GM12878 (cell line): ENCODE measurements at regions not wholly inside any gene's neighbourhood (a gene's known extent, or its start where the extent isn't known, plus 50 kb on each side); places are given as distances from the start of the nearest gene placed in this dataset.

Experiments
- BHLHE40 ChIP-seq, 2 experiments: fragments of 450-650 bp in 1 of 2; IDR thresholded peaks; 2 replicates each; pipeline ENCODE4 v1.6.1; 2011 to 2017; ENCODE audit warnings: low read depth in 2 of 2, borderline replicate concordance in 1 of 2, improper control_type of control experiment in 1 of 2, low read length in 1 of 2, mild to moderate bottlenecking in 1 of 2
- BRCA1 ChIP-seq: IDR thresholded peaks from 2 replicates; pipeline ENCODE4 v1.6.1; 2011; ENCODE audit warnings: low read depth, low read length, improper control_type of control experiment
- CBFB ChIP-seq: IDR thresholded peaks from 2 replicates; pipeline ENCODE4 v1.6.1; 2016; ENCODE audit warnings: antibody characterized with exemption, low read depth
- CHD1 ChIP-seq: IDR thresholded peaks from 2 replicates; pipeline ENCODE4 v1.6.1; 2012; ENCODE audit warnings: low read depth, low read length, improper control_type of control experiment
- GABPA ChIP-seq: IDR thresholded peaks from 2 replicates; pipeline ENCODE4 v1.6.1; 2014; ENCODE audit warnings: antibody characterized with exemption, low read depth, mild to moderate bottlenecking, inconsistent platforms
- HDAC6 ChIP-seq: fragments of 200-600 bp; sonication (generic); IDR thresholded peaks from one replicate; pipeline ENCODE4 v1.8.0; 2017; ENCODE audit warnings: antibody characterized with exemption; ENCODE audit not compliant: unreplicated experiment
- LARP7 ChIP-seq: fragments of 450-650 bp; IDR thresholded peaks from 2 replicates; pipeline ENCODE4 v1.6.1; 2017; ENCODE audit warnings: mild to moderate bottlenecking
- POLR2A ChIP-seq: IDR thresholded peaks from 2 replicates; pipeline ENCODE4 v1.6.1; 2011; ENCODE audit warnings: low read depth, mild to moderate bottlenecking, low read length
- SRF ChIP-seq, 2 experiments: IDR thresholded peaks; 2 replicates each; pipeline ENCODE4 v1.6.1; 2011; ENCODE audit warnings: low read depth in 2 of 2, low read length in 2 of 2, mild to moderate bottlenecking in 1 of 2, moderate library complexity in 1 of 2
- TARDBP ChIP-seq: IDR thresholded peaks from 2 replicates; pipeline ENCODE4 v1.6.1; 2016; ENCODE audit warnings: borderline replicate concordance
- TF ChIP-seq, protein P1 (sequence below): fragments of 450-650 bp; IDR thresholded peaks from 2 replicates; pipeline ENCODE4 v1.6.1; 2017; ENCODE audit warnings: mild to moderate bottlenecking
- TF ChIP-seq, protein P2 (sequence below): IDR thresholded peaks from 2 replicates; pipeline ENCODE4 v1.6.1; 2012; ENCODE audit warnings: mild to moderate bottlenecking, low read depth, low read length
- TF ChIP-seq, protein P3 (sequence below), 3 experiments: IDR thresholded peaks in 2 of 3; conservative IDR thresholded peaks in 1 of 3; 2 replicates each; pipeline ENCODE4 v1.5.1; 2011; ENCODE audit warnings: low read depth in 3 of 3, low read length in 3 of 3, mild to moderate bottlenecking in 3 of 3, control low read depth in 2 of 3, moderate library complexity in 2 of 3, inconsistent platforms in 1 of 3, mixed read lengths in 1 of 3; ENCODE audit not compliant: control insufficient read depth in 2 of 3, insufficient read depth in 1 of 3; ENCODE audit errors: extremely low read depth in 1 of 3

DNA sequence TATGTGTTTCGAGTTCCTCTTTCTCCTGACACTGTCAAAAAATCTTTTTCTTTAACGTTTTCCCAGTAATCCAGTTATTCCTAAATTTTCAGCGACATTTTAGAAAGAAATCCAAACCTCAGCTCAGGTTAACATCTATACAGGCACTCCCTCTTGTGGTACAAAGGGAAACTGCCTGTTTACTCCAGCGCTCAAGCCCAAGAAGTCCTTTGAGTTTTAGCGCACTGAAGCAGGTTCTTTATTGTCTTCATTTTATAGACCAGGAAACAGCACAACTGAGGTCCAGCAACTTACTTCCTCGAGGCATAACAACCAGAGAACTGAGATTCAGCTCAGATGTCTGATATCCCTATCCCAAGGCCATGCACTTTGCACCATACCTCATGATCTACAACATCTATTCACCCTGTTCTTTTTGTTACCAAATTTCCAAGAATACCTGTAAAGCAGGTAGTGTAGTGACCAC lies 287.2 kb upstream of the MKLN1 start:
- TF ChIP-seq LARP7 (no peak), SRF (IDR thresholded peaks at IDR 0.05; ENCODE audit: low read depth in 2 of 2, low read length in 2 of 2) (no peak), BHLHE40 (IDR thresholded peaks at IDR 0.05; ENCODE audit: borderline replicate concordance in 1 of 2, low read depth in 2 of 2, low read length in 1 of 2) (no peak), POLR2A (no peak), BRCA1 (no peak), TARDBP (no peak), CBFB (no peak), GABPA (no peak), CHD1 (no peak), HDAC6 (no peak)
- TF ChIP-seq, protein P1, sequence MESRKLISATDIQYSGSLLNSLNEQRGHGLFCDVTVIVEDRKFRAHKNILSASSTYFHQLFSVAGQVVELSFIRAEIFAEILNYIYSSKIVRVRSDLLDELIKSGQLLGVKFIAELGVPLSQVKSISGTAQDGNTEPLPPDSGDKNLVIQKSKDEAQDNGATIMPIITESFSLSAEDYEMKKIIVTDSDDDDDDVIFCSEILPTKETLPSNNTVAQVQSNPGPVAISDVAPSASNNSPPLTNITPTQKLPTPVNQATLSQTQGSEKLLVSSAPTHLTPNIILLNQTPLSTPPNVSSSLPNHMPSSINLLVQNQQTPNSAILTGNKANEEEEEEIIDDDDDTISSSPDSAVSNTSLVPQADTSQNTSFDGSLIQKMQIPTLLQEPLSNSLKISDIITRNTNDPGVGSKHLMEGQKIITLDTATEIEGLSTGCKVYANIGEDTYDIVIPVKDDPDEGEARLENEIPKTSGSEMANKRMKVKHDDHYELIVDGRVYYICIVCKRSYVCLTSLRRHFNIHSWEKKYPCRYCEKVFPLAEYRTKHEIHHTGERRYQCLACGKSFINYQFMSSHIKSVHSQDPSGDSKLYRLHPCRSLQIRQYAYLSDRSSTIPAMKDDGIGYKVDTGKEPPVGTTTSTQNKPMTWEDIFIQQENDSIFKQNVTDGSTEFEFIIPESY, result peak; percentile 98
- TF ChIP-seq, protein P2, sequence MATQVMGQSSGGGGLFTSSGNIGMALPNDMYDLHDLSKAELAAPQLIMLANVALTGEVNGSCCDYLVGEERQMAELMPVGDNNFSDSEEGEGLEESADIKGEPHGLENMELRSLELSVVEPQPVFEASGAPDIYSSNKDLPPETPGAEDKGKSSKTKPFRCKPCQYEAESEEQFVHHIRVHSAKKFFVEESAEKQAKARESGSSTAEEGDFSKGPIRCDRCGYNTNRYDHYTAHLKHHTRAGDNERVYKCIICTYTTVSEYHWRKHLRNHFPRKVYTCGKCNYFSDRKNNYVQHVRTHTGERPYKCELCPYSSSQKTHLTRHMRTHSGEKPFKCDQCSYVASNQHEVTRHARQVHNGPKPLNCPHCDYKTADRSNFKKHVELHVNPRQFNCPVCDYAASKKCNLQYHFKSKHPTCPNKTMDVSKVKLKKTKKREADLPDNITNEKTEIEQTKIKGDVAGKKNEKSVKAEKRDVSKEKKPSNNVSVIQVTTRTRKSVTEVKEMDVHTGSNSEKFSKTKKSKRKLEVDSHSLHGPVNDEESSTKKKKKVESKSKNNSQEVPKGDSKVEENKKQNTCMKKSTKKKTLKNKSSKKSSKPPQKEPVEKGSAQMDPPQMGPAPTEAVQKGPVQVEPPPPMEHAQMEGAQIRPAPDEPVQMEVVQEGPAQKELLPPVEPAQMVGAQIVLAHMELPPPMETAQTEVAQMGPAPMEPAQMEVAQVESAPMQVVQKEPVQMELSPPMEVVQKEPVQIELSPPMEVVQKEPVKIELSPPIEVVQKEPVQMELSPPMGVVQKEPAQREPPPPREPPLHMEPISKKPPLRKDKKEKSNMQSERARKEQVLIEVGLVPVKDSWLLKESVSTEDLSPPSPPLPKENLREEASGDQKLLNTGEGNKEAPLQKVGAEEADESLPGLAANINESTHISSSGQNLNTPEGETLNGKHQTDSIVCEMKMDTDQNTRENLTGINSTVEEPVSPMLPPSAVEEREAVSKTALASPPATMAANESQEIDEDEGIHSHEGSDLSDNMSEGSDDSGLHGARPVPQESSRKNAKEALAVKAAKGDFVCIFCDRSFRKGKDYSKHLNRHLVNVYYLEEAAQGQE, result no peak
- TF ChIP-seq, protein P3, sequence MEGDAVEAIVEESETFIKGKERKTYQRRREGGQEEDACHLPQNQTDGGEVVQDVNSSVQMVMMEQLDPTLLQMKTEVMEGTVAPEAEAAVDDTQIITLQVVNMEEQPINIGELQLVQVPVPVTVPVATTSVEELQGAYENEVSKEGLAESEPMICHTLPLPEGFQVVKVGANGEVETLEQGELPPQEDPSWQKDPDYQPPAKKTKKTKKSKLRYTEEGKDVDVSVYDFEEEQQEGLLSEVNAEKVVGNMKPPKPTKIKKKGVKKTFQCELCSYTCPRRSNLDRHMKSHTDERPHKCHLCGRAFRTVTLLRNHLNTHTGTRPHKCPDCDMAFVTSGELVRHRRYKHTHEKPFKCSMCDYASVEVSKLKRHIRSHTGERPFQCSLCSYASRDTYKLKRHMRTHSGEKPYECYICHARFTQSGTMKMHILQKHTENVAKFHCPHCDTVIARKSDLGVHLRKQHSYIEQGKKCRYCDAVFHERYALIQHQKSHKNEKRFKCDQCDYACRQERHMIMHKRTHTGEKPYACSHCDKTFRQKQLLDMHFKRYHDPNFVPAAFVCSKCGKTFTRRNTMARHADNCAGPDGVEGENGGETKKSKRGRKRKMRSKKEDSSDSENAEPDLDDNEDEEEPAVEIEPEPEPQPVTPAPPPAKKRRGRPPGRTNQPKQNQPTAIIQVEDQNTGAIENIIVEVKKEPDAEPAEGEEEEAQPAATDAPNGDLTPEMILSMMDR (IDR thresholded peaks at IDR 0.05 in 2 of 3, conservative IDR thresholded peaks at IDR 0.05 in 1 of 3; ENCODE audit: control insufficient read depth in 2 of 3, extremely low read depth in 1 of 3, insufficient read depth in 1 of 3, low read depth in 3 of 3, low read length in 3 of 3), result peak; percentile 84 to 96 (median 88)
